ENCODE measurements at regions not wholly inside any gene's neighbourhood (a gene's known extent, or its start where the extent isn't known, plus 50 kb on each side); places are given as distances from the start of the nearest gene placed in this dataset.
"Not testable (repeated sequence)": the region's sequence is repeated elsewhere in the genome, so short reads cannot be mapped to it uniquely, and the experiment has no call there.

DNA sequence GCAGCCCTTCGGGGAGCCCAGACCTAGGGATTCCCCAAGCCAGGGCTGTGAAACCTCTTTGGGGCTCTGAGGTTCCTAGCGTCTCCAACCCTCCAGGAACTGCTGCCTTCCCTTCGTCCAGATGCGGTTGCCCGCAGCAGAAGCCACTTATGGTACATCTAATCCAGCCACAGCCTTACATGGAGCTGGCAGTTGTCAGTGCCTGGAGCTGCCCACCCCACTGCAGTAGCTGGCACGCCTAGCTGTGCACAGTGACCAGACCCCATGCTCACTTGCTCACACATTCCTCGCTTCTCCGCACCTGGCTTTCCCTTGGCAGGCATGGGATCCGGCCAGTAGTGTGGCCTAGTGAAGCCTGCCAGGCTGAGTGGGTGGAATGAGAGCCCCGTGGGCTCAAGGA is 547.6 kb downstream of the TBC1D32 start:
- DNase-seq: no peak

DNA sequence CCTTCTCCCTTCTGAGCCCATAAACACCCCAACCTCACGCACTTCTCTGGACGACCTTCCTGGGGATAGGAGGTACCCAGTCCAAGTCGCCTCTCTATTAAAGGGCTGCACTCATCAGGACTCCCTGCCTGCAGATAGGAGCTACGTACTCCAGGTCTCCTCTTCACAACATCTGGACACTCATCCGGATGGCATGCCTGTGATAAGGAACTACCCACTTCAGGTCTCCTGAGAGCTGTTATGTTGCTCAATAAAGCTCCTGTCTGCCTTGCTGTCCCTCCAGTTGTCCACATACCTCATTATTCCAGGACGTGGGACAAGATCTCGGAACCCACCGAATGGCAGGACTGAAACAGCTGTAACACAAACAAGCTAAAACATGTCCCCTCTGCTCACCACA is 548.0 kb downstream of the TBC1D32 start:
- no peak for DNase-seq

DNA sequence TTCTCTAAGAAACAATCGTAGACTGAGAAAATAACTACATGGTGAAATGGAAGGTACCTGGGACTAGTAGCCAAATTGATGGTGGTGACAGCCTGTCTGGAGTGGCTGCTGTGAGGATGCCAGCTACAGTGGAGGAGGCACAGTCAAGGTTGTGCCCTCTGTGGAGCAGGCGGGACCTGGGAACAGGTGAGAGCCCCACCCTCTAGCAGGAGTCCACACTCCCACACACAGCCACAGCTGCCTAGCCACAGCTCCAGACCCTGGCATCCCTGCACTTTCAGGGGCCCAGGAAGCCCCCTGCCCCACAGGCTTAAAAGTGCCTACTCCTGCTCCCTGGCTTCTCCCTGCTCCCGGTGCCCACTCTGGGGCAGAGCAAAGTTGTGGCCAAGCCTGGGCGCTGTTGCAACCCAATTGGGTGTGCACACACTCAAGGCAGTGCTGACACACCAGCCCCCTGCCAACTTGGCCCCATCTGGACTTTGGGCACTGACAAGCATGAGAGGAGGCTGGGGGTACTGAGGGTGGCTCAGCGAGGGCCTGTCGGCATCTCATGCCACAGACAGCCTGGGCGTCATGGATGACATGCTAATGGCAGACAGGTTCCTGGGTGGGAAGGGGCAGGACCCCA is 548.7 kb downstream of the TBC1D32 start:
- no peak for DNase-seq

DNA sequence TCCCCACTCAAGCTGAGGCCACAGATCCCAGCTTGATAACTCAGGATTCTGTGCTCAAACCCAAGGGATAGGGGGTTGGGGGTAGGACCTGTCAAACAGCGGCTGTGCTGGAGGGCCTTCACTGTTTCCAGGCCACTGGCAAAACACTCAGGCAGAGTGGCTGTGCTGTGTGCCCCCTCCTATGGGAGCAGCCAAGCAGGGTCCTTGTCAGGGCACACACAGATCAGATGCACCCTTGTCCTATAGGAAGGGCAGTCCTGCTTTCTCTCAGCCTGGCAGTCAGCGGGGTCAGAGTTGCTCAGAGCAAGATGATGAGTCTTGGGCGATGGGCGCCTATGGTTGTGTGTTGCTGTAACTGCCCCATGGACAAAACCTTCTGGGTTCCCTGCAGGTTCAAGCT is 554.8 kb downstream of the TBC1D32 start:
- no peak for DNase-seq

DNA sequence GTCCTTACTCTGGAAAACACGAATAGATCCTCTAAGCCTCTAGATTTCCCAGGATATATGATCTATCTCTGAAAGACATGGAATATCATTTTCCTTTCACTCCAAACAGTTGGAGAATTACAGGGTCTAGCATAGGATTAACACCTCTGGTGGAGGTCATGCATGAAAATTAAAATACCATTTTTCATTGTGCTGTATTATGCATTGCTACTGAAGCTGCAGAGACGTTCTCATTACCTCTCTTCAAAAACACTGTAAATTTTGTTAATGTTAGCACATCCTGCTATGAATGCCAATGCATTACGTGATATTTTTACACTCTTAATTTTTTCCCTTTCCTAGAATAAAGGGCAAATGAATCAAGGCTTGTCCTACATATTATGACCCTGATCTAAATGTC is 558.6 kb downstream of the TBC1D32 start:
- DNase-seq: no peak

DNA sequence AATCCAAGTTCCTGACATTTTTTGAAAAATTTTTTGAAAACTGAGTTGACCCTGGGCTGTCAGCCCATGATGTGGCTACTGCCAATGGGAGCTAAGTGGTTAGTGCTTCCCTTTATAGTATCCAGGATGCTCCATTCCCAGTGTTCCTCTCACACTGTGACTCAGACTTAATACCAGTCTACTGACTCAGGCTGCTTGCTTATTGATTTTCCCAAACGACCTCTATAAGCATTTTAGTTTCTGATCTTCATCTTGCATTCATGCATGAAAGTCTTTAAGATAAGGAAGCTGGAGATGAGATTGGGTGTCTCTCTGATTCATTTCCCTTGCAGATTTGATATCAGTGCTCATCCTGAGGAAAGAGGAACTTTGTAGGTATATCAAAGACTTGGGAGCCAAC is 560.0 kb downstream of the TBC1D32 start:
- no peak for DNase-seq

DNA sequence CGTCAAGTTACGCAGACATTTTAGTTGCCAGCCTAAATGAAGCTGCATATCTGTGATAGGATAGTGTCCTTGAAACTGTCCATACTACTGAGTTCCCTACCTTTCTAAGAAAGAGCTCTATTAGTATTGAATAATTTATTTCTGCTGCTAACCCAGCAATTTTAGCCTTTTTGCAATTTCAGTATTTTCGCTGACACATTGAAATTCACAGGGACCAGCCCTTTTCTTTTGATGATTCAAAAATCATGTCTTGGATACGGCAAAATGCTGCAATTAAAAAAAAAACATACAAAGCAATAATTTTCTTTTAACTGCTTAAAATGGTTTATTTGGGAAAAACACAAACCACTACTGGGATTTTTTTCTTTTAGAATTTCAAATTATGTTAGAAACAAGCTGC is 563.3 kb downstream of the TBC1D32 start:
- no peak for DNase-seq

DNA sequence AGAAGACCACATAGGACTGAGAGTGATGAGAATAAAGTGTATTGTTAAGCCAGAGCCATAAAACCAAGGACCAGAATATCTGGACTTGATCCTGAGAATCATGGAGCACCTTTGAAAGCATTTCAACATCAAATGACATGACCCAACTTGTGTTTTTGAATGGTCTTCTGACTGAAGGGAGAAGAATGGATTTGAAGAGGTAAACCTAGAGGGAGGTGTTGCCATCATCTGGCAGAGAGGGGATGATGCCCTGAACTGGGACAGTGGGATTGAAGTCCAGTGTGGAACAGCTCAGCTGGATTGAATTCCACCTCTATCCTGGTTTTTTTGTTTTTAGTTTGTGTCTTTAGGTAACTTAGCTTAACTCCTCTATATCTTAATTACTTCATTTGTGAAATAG is 570.0 kb downstream of the TBC1D32 start:
- DNase-seq: no peak

DNA sequence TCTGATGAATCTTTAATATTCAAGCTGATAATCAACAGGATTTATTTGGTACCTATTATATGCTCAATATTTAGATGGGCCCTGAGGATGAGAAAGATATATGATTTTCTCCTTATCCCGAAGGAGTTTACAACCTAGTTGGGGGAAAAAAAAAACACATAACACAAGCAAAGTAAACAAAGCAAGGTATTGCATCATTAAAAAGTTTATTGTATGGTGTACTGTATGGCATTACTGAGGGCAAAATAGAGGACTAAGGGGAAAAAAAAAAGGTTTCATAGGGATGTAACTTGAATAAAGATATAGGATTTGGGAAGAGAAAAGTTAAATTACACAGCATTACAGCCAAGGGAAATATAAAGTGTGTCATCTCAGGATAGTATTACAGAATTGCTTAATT is 574.7 kb downstream of the TBC1D32 start:
- DNase-seq: no peak

DNA sequence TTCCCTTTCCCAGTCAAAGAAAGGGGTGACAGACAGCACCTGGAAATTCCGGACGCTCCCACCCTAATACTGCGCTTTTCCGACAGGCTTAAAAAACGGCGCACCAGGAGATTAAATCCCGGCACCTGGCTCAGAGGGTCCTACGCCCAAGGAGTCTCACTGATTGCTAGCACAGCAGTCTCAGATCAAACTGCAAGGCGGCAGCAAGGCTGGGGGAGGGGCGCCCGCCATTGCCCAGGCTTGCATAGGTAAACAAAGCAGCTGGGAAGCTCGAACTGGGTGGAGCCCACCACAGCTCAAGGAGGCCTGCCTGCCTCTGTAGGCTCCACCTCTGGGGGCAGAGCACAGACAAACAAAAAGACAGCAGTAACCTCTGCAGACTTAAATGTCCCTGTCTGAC is 585.7 kb downstream of the TBC1D32 start:
- DNase-seq: not testable (repeated sequence)

DNA sequence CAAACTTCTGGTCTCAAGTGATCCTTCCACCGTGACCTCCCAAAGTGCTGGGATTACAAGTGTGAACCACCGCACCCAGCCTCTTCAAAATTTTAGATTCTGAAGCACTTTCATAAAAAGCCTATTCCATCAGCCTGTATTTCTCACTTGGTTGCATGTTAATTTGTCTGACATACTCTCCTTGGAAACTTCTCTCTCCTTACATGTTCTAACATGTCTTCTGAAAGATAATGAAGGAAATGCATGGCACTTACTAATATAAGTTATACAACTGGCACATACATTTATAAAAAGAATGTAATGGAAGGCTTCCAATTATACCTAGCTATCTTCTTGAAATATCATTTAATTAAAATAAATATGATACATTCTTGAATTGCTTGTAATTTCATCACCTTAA is 597.5 kb downstream of the TBC1D32 start:
- DNase-seq: no peak

DNA sequence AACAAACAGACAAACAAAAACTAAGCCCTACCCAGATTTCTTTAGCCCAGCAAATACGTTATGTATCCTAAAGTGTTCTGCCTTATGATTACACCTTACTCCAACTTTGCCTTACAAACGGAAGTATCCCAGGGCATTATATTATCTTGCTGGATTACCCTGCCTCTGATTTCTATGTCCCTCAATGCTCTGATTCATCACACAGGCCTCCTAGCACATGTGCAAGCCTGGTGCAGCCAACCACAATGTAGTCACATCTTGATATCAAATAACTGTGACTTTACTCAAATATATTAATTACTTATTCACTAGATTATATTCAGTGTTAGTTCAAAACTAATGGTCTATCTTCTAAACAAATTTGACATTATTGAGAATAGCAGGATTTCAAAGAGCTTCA is 598.6 kb downstream of the TBC1D32 start:
- DNase-seq: no peak

DNA sequence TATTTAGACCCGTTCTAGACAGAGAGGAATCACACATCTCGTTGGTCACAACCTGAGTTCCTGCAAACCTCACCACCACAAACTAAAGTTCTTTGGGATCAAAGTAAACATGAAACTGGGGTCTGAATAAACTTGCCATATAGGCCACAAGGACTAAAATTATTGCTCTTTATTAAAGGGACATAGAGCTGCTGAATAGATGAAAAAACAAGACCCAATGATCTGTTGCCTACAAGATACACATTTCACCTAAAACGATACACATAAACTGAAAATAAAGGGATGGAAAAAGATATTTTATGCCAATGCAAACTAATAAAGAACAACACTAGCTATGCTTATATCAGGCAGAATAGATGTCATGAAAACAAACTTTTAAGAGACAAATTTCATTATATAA is 623.0 kb downstream of the TBC1D32 start:
- no peak for DNase-seq

DNA sequence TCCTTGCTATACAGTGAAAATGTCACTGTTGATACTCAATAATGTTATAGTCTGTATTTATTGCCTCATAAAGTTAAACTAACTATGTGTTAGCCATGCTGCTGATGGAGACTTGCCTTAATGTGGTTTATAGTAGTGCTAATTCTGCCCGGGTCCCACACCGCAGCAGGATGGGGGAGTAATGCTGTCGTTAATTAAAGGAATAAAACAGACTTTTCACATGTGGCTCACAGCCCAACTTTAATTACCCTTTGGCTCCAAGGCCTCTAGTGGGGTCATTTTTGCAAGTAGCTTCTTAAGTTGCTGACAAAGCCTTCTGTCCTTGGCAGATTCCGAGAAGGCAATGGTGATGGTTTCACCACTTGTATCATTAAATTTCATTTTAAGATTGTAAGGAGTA is 634.3 kb downstream of the TBC1D32 start:
- no peak for DNase-seq

DNA sequence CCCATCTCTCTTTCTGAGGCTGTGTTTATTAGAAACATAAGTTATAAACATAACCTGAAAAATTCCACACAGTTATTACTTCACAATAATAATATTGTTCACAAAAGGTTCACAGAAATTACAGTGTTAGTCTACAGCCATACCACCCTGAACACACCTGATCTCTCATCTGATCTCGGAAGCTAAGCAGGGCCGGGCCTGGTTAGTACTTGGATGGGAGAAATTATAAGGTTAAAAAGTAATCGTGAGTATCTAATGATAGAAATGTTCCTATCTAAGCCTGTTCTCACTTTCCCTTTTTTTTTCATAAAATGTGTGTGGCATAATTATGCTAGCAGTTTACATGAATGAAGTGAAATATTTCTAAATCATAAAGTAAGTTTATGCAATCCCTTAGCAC is 647.8 kb downstream of the TBC1D32 start:
- DNase-seq: no peak

DNA sequence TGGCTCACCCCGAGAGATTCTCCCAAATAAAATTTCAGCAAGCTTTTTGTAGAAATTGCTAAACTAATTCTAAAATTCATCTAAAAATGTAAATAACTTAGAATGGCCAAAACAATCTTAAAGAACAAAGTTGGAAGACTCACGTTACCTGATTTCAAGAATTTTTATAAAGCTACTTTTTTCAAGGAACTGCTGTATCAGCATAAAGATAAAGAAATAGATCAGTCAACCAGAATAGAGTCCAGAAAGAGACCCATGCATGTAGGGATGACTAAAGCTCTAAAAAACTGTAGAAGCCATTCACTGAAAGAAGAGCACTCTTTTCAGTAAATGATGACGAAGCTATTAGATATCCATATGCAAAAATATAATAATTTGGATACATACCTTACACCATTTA is 652.1 kb downstream of the TBC1D32 start:
- no peak for DNase-seq

DNA sequence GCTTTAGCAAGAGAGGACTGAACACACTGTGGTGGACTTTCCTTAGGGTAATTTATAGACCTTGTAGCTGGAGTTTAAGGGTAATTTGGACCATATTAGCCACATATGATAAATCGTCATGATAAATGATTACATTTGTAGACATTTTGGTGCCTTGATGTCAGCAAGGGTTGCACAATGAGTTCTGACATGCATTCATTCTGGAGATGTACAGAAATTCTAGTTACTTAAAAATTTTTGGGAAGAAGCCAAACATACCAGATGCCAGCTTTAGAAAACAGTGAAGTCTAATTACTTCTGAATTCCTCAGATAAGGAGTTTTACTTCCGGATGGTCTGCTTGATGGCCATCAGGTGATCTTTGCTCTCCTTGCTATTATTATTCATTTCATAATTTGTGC is 653.1 kb downstream of the TBC1D32 start:
- no peak for DNase-seq

DNA sequence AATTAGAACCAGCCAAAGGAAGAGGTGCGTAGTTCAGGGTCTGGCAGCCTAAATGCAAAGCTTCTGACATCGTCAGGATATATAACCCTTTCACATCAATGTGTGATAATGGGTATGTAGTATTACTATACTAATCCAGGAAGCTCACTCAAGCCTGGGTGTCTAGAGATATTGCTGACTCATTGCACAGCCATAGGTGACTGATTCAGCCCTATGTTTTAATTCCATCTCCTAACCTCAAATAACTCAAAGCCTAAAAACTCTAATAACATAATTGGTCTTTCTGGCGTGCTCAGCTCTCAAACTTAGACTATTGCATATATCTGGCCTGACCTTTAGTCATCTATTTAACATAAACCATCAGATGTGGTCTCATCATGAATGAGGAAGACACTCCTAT is 658.4 kb downstream of the TBC1D32 start:
- DNase-seq: no peak

DNA sequence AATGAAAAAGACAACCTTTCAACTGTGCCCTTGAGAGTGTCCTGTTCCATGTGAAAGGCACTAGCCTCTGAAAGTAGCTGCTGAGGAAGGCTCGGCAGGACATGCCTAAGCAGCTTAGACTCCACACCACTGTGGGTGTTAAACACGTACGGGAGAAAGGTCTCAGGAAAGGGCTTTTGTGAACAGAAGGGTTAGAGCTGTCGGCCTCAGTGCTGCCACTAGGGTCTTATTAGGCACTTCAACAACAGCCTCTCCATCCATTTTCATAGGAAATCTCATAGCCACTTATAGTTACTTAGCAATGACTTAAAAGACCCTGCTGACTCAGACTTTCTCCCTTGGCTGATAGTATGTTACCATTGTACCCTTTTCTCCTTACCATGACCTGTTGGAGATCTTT is 662.8 kb downstream of the TBC1D32 start:
- DNase-seq: no peak

DNA sequence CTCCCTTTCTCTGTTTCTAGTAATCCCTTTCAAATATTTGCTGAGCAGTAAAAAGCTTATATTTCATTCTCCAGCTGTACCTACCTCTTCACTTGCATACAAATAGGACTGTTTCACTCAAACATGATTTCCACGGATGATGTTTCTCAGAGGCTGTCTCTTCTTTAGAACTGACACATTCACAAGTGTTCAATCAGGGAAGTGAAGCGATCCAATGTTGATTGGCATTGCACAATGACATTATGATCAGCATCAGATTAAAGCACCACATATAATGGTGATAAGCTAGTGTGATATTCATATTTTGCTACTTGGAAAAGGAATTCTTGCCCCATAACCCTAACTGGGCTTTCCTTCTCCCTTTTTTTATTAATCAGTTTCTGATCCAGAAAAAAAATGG is 681.8 kb downstream of the TBC1D32 start:
- DNase-seq: no peak

DNA sequence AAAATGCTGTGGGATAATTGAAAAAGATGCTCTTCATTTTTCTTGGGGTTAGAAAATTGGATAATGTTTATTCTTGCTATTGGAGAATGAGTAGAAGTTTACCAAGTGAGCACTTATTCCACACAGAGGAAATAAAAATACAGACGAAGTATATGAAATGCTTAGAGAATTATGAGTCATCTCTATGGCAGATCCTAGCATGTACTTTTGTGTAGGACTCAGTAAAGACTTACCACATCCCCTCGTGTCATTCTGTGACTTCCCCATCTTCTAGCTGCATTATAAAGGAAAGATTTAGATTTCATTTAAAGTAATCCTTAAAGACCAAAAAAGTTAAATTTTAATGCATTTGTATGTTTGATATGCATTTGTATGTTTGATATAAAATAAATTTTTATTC is 685.6 kb downstream of the TBC1D32 start:
- DNase-seq: no peak

DNA sequence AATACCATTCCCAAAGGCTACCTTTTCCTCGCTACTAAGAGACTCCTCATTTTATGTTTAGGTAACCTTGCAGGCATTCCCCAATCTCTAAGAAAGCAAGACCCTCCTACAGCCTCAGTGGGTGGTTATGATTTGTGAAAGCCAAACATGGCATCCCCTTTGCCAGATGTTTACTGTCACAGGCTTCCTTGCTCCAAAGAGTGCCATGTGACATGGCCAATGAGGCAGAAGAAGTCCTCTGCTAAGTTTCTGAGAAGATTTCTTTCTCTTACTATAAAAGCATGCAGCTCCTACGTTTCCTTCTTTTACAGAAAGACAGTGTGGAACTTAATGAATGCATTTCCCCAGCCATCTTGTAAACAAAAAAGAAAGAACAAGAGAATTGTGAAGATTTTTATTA is 688.2 kb downstream of the TBC1D32 start:
- DNase-seq: no peak

DNA sequence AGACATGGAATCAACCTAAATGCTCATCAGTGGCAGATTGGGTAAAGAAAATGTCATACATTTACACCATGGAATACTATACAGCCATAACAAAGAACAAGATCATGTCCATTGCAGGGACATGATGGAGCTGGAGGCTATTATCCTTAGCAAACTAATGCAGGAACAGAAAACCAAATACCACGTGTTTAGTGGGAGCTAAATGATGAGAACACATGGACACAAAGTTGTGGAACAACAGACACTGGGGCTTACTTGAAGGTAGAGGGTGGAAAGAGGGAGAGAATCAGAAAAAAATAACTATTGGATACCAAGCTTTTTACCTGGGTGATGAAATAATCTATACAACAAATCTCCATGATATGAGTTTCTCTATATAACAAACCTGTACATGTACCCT is 701.3 kb downstream of the TBC1D32 start:
- no peak for DNase-seq

DNA sequence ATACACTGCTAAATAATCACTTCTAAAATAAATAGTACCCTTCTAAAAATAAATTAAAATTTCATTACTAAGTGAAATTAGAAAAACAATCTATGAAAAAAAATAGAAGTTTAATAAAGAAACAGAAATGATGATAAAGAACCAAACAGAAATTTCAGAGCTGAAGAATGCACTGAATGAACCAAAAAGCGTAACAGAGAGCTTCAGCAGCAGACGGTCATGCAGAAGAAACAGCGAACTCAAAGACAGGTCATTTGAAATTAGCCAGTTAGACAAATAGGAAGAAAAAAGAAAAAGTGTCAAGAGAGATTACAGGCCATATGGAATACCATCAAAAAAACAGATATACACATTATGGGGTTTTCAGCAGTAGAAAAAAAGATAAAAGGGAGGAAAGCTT is 706.7 kb downstream of the TBC1D32 start:
- no peak for DNase-seq

DNA sequence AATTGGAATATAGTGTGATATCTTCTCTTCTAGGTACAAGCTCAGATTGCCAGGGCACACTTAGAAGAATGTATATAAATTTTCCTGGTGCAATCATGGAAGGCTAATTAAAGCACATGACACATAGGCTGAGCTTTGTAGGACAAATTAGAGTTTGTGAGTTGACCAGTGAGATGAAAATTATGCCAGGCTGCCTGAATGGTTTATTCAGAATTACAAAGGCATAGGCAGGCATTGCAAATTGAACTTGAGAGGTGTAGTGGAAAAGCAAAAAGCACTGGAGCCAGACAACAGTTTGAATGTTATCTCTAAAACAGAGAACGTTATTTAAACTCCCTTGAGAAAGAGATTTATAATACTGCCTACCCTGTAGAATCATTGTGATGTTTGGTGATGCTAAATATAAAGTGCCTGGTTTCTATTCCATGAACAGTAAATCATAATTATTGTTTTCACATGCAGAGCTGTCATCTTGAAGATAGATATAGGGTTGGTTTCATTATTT is 712.1 kb downstream of the TBC1D32 start:
- DNase-seq: no peak

DNA sequence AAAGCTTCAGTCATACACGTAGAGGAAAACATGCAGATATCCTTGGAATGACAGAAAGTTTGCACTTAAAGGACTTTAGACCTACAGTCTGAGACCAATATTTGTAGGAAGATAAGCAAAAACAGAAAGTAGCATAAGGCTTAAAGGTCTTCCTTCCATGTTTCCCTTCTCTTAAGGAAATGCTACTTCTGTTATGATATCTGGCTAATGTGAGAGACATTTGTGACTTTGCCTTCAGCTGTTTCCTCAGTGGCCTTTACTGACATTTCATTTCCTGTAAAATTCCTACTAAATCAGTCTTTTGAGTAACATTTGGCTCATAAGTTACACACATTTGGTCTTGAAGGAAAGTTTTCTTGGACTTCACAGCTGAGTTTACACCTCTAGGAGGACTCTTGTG is 713.4 kb downstream of the TBC1D32 start:
- DNase-seq: no peak

Data from activated CD4-positive, alpha-beta T cell treated with anti-CD3 and anti-CD28 coated beads, Interleukin-2, Interleukin-6, amounts not matched to agents 100 ng/mL and 50 ng/mL, durations not matched to agents 16 hours and 8 hours (primary cell).